Omental fat pad (tissue), 3 donors: ENCODE measurements at regions not wholly inside any gene's neighbourhood (a gene's known extent, or its start where the extent isn't known, plus 50 kb on each side); places are given as distances from the start of the nearest gene placed in this dataset.
"Not testable (repeated sequence)": the region's sequence is repeated elsewhere in the genome, so short reads cannot be mapped to it uniquely, and the experiment has no call there.

Source experiments
- ATAC-seq: fragments of 150-250 bp; one replicate; pipeline ENCODE4 v1.9.1; 2016; ENCODE audit warnings: mild to moderate bottlenecking, moderate library complexity; ENCODE audit not compliant: low FRiP score
- DNase-seq: peaks from one replicate; pipeline ENCODE4 v3.0.0-alpha.2; 2019; ENCODE audit warnings: low spot score
- TF ChIP-seq, protein P1 (sequence below), 3 donors: fragments of 450-650 bp; IDR thresholded peaks; one replicate each; pipeline ENCODE4 v1.5.1; 2016 to 2017; ENCODE audit warnings: antibody characterized with exemption in 3 of 3, mild to moderate bottlenecking in 3 of 3, moderate library complexity in 2 of 3

DNA sequence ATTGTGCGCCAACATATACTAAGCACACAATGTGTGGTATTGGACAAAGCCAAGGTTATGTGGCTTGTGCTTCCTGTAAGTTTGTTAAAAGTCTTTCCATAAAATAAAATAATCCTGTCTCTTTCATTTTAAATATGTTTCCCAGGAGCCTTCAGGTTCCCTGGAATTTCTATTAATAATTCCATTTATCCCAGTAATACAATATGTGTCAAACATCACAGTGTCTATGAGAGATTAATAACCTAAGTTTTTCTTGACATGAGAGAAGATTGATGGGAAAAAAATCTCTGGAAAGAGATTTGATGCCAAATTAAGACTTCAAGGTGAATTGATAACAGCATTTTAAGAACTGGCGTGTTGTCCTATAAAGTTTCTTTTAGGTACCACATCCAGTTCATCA is 507.0 kb downstream of the TTLL7 start:
- DNase-seq = no peak
- TF ChIP-seq, protein P1, sequence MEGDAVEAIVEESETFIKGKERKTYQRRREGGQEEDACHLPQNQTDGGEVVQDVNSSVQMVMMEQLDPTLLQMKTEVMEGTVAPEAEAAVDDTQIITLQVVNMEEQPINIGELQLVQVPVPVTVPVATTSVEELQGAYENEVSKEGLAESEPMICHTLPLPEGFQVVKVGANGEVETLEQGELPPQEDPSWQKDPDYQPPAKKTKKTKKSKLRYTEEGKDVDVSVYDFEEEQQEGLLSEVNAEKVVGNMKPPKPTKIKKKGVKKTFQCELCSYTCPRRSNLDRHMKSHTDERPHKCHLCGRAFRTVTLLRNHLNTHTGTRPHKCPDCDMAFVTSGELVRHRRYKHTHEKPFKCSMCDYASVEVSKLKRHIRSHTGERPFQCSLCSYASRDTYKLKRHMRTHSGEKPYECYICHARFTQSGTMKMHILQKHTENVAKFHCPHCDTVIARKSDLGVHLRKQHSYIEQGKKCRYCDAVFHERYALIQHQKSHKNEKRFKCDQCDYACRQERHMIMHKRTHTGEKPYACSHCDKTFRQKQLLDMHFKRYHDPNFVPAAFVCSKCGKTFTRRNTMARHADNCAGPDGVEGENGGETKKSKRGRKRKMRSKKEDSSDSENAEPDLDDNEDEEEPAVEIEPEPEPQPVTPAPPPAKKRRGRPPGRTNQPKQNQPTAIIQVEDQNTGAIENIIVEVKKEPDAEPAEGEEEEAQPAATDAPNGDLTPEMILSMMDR (IDR thresholded peaks at IDR 0.05) = no peak
- no peak for ATAC-seq

DNA sequence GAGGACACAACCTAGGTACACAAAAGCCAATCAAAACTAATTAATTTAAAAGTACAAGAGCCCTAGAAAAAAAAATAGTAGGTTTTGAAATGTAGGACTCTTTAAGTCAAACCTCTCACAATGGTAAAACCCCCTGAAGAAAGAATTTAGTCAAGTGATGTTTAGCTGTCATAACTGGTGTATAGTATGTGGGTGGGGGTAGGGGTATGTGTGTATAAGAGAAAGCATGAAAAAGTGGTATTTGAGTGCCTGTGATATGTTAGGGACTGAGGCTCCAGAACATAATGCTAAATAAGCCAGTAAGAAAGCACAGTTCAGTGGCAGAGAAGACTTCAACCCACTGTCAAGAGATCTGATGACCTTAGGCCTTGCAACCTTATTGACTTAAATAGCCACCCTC is 507.9 kb downstream of the TTLL7 start:
- no peak for ATAC-seq
- TF ChIP-seq, protein P1 (IDR thresholded peaks at IDR 0.05) = no peak
- DNase-seq = no peak

DNA sequence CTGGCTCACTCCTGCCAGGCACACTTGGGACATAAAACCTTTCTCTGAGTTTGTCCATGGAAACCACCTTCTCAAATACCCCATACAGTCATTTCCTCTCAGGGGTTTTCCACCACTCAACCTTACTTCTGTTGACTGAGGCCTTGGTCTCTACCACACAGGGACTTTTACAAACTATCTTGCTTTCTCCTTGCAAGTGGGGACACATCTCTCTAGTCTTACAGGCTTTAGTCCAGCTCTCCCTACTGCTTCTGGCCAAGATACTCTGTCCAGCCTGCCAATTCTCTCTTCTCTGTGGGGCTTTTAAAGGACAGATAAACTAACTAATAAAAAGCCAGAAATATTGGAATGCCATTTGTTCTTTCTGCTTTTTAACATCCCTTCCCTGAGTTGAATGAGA is 510.8 kb downstream of the TTLL7 start:
- not testable (repeated sequence) for DNase-seq, ATAC-seq

DNA sequence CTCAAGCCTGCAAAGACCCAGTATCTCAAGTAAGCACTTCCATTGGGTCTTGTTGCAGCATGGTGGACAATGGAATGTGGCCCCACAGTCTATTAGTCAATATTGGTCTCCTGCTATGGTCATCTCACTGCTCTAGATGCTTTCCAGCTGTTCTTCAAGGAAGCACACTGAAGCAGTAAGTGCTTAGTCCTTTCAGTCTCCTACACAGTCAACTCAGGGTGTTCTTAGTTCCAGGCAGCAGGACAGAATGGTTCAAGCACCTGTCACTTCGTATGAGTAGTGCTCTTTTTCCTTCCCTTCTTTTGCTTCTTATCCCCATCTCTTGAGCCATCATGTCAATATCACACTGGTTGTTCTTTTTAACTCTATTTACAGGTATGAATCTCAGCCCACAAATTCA is 511.5 kb downstream of the TTLL7 start:
- DNase-seq, ATAC-seq: not testable (repeated sequence)

DNA sequence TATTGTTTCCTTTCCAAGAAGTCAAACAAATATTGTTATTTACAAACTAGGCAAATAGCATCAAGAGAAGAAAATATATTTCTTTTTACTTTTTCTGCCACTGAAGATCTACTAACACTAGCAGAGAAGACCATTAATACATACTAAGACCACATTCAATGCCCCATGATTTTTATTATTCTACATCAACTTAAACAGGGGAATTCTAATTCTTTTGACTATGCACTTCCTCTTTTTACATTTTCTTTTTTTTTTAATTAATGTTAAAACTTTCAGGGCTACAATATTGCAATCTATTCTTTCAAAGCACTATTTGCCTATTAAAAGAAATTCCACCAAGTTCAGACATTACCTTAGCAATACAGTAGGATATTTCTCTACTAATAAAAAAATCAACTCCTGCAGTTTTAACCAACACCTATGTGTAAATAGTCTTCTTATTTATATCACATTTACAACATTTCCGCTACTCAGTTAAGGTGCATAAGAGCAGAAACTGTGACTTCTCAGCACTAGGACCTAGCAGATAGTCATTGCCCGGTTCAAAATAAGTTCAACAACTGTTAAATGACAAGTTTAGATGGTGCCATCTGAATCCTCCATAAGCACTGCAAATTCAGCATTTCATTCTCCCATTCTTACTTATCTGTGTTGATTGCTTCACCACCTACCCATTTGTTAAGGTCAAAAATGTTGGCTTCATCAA is 513.5 kb downstream of the TTLL7 start:
- ATAC-seq, DNase-seq: not testable (repeated sequence)

DNA sequence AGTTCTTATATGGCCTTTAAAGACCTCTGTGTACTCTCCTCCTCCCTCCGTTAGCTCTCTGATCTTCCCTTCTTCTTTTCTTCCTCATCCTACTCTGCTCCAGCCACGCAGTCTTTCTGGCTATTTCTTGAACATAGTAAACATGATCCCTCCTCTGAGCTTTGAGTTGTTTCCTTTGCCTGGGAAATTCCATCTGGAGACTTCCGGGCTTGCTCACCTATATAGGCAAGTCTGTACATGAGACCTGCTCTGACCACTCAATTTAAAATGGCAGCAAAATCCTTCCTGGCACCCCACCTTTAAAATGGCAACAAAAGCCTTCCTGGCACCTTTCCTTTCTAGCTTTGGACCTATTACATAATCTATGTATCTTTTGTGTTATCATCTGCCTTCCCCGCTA is 517.6 kb downstream of the TTLL7 start:
- not testable (repeated sequence) for DNase-seq, ATAC-seq

DNA sequence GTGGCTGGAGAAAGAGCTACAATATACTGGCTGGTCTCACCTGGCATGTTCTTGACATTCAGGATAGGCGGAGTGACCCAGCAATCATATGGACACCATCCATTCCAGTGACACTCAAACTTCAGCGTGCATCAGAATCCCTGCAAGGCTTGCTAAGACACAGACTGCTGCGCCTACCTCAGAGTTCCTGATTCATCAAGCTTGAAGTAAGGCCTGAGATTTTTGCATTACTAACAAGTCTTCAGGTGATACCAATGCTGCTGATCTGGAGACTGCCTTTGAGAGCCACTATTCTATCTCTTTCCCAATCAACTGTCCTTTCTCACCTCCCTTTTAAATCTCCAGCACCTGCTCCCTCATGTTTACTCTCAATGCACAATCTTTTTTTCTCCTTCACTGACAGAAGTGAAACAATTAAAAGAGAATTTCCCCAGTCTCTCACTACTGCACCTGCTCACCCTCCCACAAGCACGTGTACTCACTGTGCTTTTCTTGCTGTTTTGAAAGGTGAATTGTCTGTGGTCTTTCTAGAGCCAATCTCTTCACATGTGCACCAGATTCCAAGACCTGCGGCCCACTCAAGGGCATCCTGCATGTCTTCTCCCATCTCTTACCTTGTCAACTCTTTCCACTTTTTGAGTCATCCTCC is 519.2 kb downstream of the TTLL7 start:
- ATAC-seq = not testable (repeated sequence)

DNA sequence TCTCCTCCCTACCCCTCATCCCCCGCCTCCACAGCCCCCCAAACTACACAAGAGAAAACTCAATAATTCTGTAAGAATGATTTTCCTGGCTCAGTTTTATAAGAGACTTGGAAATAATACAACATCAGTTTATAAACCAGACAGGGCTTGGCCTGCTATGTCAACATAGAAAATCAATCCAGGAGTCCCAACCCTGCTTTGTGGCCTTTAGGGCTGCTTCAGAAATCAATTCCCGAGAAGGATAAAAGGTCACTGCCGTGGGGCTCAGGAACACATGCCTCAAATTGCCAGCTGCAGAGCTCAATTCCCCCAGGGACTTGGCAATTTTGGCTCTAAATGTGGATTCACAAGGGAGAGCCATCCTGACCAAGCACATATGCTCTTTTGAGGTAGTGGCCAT is 520.8 kb downstream of the TTLL7 start:
- DNase-seq, ATAC-seq: not testable (repeated sequence)

More for the DNA sequence above, 519.2 kb downstream of the TTLL7 start:
- DNase-seq = not testable (repeated sequence)

DNA sequence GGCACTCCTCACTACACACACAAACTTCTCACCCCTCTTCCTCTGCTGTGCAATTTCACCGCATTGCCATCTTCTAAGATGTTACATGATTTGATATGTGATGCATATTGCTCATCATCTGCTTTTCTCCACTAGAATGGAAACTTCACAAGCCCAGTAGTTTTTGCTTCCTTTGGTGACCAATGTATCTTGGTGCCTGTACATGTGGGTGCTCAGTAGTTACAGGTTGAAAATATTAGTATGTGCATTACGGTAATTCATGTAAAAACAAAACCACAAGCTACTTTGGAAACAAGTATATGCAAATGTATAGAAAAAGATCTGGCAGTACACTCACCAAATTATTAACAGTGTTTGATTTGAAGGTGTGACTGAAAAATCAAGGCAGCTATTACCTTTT is 522.4 kb downstream of the TTLL7 start:
- not testable (repeated sequence) for ATAC-seq, DNase-seq

DNA sequence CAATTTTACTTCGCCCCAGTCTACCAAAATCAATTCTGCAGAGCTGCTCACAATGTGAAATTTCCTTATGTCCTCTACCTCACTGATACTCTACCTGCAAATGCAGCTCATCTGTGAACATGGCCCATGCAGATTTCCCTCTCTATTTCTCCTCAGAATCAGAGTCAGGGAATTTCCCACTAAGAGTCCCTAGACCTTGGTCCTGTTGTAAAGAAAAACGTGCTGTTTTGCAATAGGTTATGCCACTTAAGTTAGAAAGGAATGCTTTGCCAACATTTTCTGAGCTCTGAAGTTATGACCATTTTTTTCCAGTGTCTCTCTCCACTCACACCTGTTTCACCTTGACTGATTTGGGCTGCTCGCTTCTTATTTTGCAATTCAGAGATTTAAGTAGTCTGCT is 524.0 kb downstream of the TTLL7 start:
- ATAC-seq = not testable (repeated sequence)

DNA sequence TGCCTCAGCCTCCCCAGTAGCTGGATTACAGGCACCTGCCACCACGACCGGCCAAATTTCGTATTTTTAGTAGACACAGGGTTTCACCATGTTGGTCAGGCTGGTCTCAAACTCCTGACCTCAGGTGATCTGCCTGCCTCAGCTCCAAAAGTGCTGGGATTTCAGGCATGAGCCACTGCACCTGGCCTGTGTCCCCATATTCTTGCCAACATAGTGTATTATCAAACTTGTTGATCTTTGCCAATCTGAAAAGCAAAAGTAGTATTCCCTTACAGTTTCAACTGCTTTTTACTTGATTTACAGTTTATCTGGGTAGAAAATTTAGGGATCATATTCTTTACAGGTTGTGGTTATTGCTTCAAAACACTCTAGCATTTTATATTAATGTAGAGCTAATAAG is 524.9 kb downstream of the TTLL7 start:
- ATAC-seq, DNase-seq: not testable (repeated sequence)

More for the DNA sequence above, 524.0 kb downstream of the TTLL7 start:
- DNase-seq = not testable (repeated sequence)

DNA sequence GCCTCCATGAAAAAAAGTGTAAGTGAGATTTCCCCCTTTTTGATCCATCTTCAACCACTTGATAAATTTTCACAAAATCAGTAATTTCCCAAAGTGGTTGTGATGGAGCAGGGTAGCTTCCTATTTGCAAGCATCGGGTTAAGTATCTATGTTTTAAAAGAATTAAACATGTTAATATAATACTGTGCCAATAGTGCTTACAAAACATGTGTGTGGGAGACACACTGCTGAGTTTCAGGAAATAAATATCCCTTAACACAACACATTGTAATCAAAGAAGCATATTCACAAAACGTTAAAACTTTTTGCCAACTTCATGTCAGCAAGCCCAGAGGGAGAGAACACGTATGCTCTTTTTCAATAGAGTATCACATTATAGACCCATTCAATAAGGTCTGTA is 526.9 kb downstream of the TTLL7 start:
- DNase-seq, ATAC-seq: not testable (repeated sequence)

DNA sequence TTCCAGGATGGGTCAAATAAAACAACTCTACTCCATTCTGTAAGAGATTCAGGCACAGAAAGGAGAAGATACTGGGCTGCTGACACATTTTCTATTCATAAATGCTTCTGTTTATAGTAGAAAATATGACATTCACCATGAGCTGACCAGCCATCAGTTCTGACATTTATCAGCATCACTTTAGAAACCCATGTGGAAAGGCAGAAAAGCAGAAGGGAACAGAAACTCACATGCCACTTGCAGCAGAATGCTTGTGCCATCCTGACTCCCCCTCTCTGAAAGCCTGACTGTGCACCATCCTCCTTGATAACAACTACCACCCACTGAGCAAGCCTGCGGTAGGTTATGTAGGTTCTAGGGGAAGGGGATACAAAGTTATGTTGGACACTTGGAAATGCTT is 527.7 kb downstream of the TTLL7 start:
- ATAC-seq = not testable (repeated sequence)

DNA sequence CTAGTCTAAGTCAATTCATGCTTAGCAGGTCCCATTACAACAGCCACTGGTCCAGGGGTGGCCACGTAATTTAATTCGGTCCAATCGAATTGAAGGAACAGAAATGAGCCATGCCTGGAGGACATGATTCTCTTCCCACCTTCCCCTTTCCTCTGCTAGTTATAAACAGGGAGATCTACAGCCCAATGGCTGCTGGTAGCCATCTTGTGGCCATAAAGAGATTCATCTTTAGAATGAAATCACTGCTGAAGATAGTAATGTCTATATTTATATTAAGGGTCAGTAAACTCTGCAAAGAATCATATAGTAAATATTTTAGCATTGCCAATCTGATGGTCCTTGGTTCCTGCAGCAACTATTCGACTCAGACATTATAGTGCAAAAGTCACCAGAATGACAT is 530.6 kb downstream of the TTLL7 start:
- DNase-seq = not testable (repeated sequence)

More for the DNA sequence above, 527.7 kb downstream of the TTLL7 start:
- DNase-seq = not testable (repeated sequence)

DNA sequence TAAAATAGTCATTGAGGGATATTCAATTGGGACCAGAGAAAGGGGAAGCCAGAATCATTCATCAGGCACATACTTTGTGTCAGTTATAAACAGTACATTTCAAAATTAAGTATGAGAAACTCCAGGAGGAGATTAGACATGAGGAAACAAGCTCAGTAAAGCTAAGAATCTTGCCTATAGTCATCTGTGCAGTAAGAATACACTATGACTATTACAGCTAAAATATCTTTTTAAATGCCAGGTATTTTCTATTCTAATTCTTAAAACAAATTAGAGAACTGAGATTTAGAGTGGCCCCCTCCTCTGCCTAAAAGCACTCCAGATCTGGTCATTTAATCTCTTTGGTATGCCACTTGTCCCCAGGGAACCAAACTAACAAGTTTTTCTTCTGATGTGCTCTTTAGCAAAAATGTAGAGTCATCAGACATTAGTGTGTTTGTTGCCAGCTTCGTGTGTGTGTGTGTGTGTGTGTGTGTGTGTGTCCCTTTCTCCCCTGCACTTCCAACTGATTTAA is 541.1 kb downstream of the TTLL7 start:
- ATAC-seq, DNase-seq: not testable (repeated sequence)

More for the DNA sequence above, 530.6 kb downstream of the TTLL7 start:
- not testable (repeated sequence) for ATAC-seq

DNA sequence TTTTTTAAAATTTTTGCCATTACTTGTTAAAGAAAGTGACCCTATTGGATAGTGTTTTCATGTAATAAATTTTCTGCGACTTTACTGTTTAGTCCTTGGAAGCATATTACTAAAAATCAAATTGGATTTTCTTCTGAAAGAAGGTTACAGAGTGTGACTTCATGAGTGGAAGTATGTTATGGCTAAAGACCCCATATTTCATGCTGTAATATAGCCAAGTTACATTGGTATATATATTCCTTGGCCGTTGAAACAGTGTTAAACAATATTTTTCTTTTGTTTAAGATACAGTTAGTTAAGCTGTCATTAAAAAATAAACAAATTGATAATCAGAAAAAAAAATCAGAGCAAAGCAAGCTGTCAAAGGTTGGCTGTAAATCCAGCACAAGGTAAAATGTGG is 541.7 kb downstream of the TTLL7 start:
- ATAC-seq, DNase-seq: not testable (repeated sequence)

DNA sequence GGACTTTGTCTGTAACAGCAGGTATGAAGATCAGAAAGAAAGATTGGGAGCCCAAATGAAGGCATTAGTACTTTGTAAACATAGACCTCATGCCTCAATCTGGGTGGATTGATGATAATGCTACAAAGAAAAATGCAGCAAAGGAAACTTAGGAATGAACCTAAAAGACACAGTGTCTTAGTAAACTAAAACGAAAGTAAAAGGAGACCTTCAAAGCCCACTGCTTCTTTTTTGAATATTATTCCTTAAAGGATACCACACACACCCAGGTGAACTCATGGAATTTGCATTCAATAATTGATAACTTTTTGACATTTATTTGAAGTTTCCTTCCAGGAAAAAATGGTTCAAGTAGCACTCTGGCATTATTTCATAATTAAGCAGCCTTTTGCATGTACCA is 543.2 kb downstream of the TTLL7 start:
- DNase-seq, ATAC-seq: not testable (repeated sequence)
